ENCODE measurements at regions not wholly inside any gene's neighbourhood (a gene's known extent, or its start where the extent isn't known, plus 50 kb on each side); places are given as distances from the start of the nearest gene placed in this dataset.

- no peak for TF ChIP-seq ZNF462 (CRISPR knock-in tag; IDR thresholded peaks at IDR 0.05)
- TF ChIP-seq NANOG (IDR thresholded peaks at IDR 0.05; ENCODE audit: borderline replicate concordance), result no peak
- no peak for TF ChIP-seq ZNF331 (CRISPR knock-in tag; IDR thresholded peaks at IDR 0.05; ENCODE audit: low read depth)
- TF ChIP-seq EZH2phosphoT487 (IDR thresholded peaks at IDR 0.05; ENCODE audit: unreplicated experiment), result no peak
- no peak for TF ChIP-seq EZH2 (IDR thresholded peaks at IDR 0.05; ENCODE audit: low read depth, unreplicated experiment)
Observed at GRCh38 chr7:77473229-77474005, 57.3 kb upstream of the GSAP start (continued).

GRCh38 chr7:77469927-77470326 lies 53.8 kb upstream of the GSAP start:
- Histone ChIP-seq H3K9me2 (ENCODE audit: insufficient read depth) (no peaks in the 10 kb centered on the region), H3K4me2 (no peak overlapping the region), H3F3A (replicated peaks; ENCODE audit: low read depth) (no peaks in the 10 kb centered on the region), H3K4me3 (no peak overlapping the region), H2AFZ (no peak overlapping the region), H3K36me3 (ENCODE audit: insufficient read depth) (no peaks in the 10 kb centered on the region), H4K20me1 (replicated peaks; ENCODE audit: insufficient read depth) (no peaks in the 10 kb centered on the region), H3K4me1 (ENCODE audit: insufficient read depth) (no peaks in the 10 kb centered on the region), H3K79me2 (replicated peaks; ENCODE audit: insufficient read depth) (no peaks in the 10 kb centered on the region), H3K27me3 (ENCODE audit: insufficient read depth) (no peaks in the 10 kb centered on the region), H3K27ac (ENCODE audit: low read depth) (no peak overlapping the region)
- Mint-ChIP-seq H3K4me3 (no peak overlapping the region), H3K36me3 (ENCODE audit: low read depth) (no peaks in the 10 kb centered on the region; the same call in 2 of the 3 replicates), H3K27ac (no peak overlapping the region), H3K4me1 (0 out of 3 replicates have a peak, but pooled peaks cover 2% of the 10 kb centered on the region), H3K9me3 (peaks cover 5% of the 10 kb centered on the region; the same call in 1 of the 3 replicates), H3K27me3 (ENCODE audit: insufficient read depth, low read depth, poor library complexity) (peaks cover 6% of the 10 kb centered on the region)
- no peak for DNase-seq (ENCODE audit: low spot score)
- no peak; the same call in 2 of the 3 replicates for ATAC-seq
- TF ChIP-seq NANOG (IDR thresholded peaks at IDR 0.05; ENCODE audit: borderline replicate concordance), result no peak
- no peak for TF ChIP-seq ZNF462 (CRISPR knock-in tag; IDR thresholded peaks at IDR 0.05)
- no peak; a peak in 1 of 4 replicates for TF ChIP-seq CTCF (conservative IDR thresholded peaks at IDR 0.05; ENCODE audit: low read depth in 2 of 2)
